SK-MEL-5 (cell line): ENCODE measurements at regions not wholly inside any gene's neighbourhood (a gene's known extent, or its start where the extent isn't known, plus 50 kb on each side); places are given as distances from the start of the nearest gene placed in this dataset.

Source experiments
- DNase-seq: peaks from one replicate; pipeline ENCODE4 v3.0.0-alpha.2; 2016; ENCODE audit warnings: low read depth, low spot score
- in situ Hi-C: cut with HindIII; loops from 2 replicates; pipeline ENCODE4 v1.10.0; 2016; ENCODE audit warnings: low sequenced_read_pairs, high pct_unique_total_duplicates, low pct_unique_long_range_greater_than_20kb

DNA sequence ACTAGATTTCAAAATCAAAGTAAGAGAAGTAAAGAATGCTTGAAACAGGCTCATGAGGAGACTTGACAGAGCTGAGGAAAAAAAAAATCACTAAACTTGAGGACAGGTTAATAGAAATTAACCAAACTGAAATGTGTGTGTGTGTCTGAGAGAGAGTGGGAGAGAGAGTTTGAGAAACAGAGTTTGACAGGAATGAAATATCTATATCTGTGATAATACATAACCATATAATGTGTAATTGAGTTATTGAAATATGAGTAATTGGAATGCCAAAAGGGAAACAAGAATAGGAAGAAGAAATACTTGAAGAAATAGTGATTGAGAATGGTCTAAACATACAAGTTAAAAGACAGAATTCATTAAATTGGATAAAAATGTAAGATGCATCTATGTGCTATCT lies 268.0 kb upstream of the CHRM2 start:
- no peak for DNase-seq
- in situ Hi-C loops, result no loop called here

DNA sequence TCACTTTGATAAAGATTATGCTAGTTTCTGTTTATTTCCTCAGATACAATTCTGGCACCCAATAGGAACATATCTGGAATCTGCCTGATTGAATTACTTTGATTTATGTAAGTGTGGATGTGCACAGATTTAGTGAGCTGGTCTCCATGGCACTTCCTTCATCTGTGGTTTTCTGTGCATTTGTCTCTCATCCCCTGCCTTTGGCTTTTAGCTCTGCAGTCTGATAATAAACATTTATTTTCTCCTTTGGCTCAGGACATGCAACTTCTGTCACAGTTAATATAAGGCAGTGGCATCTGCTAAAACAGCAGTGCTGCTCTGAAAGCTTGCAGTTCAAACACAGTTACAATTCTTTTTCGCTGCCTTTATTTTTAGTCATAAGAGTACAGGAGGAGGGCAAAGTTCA lies 273.7 kb upstream of the CHRM2 start:
- in situ Hi-C loops, result no loop called here
- DNase-seq, result no peak

- in situ Hi-C loops, result no loop called here
- DNase-seq, result no peak
These were observed 280.2 kb upstream of the CHRM2 start for GRCh38 chr7:136588216-136588615.

- in situ Hi-C loops, result no loop called here
- no peak for DNase-seq
These were observed 282.3 kb upstream of the CHRM2 start for GRCh38 chr7:136585954-136586670.

DNA sequence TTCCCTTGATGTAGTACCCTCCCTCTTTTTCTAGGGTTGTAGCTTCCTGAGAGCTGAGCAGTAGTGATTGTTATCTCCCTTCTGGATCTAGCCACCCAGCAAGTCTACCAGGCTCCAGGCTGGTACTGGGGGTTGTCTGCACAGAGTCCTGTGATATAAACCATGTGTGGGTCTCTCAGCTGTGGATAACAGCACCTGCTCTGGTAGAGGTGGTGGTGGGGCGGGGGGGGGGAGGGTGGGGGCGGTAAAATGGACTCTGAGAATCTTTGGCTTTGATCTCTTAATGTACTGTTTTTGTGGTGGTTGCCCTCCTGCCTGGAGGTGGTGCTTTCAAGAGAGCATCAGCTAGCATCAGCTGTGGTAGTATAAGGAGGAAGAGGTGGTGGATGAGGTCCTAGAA lies 302.0 kb upstream of the CHRM2 start:
- in situ Hi-C loops, result no loop called here
- no peak for DNase-seq

- in situ Hi-C loops, result no loop called here
- no peak for DNase-seq
These were observed 312.5 kb upstream of the CHRM2 start for GRCh38 chr7:136555933-136556332.

DNA sequence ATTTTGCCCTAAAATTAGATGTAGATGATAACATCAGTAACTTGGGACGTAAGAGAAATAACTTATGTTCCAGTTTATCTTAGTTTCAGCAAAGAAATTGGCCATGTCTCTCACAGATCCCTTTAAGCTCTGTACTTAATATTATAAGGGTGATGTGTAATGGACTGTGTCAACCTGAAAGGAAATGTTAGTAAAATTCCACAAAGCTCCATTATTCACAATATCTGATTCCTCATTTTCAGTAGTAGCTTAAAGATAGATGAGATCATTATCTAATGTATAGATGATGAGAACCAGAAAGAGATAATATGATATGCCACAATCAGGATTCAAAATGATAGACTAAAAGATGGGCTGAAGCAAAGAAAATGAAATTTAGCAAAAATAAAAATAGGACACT lies 316.8 kb upstream of the CHRM2 start:
- in situ Hi-C loops, result no loop called here

DNA sequence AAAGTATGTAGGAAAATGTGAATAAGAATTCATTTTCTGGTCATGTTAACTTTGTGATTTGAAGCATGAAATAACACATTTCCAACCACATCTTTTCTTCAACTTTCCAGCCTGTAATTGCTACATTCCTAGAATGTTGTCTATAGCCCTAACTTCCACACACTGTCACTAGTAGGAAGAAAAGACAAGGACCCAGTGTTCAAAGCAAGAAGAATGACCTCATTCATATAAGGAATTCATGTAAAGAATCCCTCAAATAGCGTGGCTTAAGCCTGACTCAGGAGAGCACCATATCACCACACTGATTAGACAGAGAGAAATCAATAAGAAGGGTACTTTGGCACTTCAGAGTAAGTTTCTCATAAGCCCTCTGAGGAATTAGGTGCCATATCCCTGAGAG lies 318.7 kb upstream of the CHRM2 start:
- peak; percentile 60 for DNase-seq
- in situ Hi-C loops, result no loop called here

More for the DNA sequence above, 316.8 kb upstream of the CHRM2 start:
- no peak for DNase-seq

- in situ Hi-C loops, result no loop called here
- no peak for DNase-seq
These were observed 334.7 kb upstream of the CHRM2 start for GRCh38 chr7:136533732-136534131.

DNA sequence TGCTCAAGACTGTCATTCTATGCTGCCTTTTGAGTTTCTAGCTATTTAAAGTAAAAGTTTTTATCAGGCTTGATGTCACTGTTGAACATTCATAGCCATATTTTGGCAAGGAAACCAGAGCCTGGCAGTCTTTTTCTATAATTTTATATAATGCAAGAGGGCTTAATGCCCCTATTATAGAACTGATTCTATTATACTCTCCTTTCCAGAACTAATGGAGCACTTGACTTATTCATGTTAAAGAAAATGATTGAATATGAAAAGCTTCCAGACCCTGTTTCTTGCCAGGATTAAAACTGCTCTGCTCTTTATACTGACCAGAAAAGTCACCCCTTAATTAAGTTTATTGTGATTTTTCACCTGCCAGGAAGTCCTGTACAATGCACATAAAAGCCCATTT lies 337.6 kb upstream of the CHRM2 start:
- in situ Hi-C loops, result no loop called here

GRCh38 chr7:136528329-136528728 lies 340.1 kb upstream of the CHRM2 start:
- DNase-seq, result peak; percentile 54
- in situ Hi-C loops, result no loop called here

More for the DNA sequence above, 337.6 kb upstream of the CHRM2 start:
- no peak for DNase-seq

GRCh38 chr7:136527554-136527953 lies 340.9 kb upstream of the CHRM2 start:
- no peak for DNase-seq
- in situ Hi-C loops, result no loop called here

GRCh38 chr7:136526408-136527105 lies 341.9 kb upstream of the CHRM2 start:
- in situ Hi-C loops, result no loop called here

DNA sequence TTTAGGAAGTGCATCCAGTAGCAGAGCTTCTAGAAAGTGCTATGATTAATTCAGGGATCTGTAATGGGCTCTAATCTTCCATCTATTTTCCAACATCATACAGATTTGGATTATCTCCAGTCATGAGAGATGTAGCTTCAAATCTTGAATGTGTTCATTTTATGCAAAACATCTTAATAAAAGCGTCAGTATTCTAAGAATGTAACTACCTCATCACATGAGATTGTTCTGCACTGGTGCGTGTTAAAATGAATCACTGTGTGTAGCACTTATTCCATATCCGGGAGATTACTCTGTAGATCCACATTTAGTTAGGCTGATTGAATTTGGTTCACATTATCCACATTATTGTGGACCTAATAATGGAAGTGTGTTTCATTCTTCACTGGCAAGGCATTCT lies 344.9 kb upstream of the CHRM2 start:
- in situ Hi-C loops, result no loop called here
- DNase-seq, result no peak

More at GRCh38 chr7:136526408-136527105, 341.9 kb upstream of the CHRM2 start:
- DNase-seq, result no peak

DNA sequence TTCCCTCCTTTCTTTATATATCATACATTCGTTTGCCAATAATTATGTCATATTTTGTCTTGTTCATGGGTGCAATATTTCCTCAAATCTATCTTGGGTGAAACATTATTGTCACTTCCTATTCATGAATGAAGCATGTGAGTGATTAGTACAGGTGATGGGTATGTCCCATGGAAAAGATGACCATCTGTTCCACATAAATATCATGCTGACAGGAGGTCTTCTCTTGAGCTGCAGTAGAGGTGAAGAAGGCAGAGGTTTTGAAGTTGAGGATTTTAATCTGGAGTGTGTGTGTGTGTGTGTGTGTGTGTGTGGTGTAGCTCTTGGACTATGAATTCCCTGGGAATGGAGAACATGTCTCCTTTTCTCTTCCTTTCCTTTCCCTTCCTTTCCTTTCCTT lies 350.5 kb upstream of the CHRM2 start:
- no peak for DNase-seq
- in situ Hi-C loops, result no loop called here

GRCh38 chr7:136514776-136515175 lies 353.7 kb upstream of the CHRM2 start:
- DNase-seq, result no peak
- in situ Hi-C loops, result no loop called here

GRCh38 chr7:136513744-136514143 lies 354.7 kb upstream of the CHRM2 start:
- in situ Hi-C loops, result no loop called here
- no peak for DNase-seq

- DNase-seq, result no peak
- in situ Hi-C loops, result no loop called here
These were observed 359.0 kb upstream of the CHRM2 start for GRCh38 chr7:136509466-136509865.

GRCh38 chr7:136502162-136502561 lies 366.3 kb upstream of the CHRM2 start:
- in situ Hi-C loops, result no loop called here
- no peak for DNase-seq
